HCT116 (cell line): ENCODE measurements at regions not wholly inside any gene's neighbourhood (a gene's known extent, or its start where the extent isn't known, plus 50 kb on each side); places are given as distances from the start of the nearest gene placed in this dataset.
"Not testable (repeated sequence)": the region's sequence is repeated elsewhere in the genome, so short reads cannot be mapped to it uniquely, and the experiment has no call there.

Experiments used
- ATAC-seq: fragments of 200-7000 bp; cut with Tn5 transposase; 2 replicates; pipeline ENCODE4 v1.9.1; 2020; ENCODE audit warnings: mild to moderate bottlenecking, moderate library complexity
- BruUV-seq: library from RNA; stranded (reverse); fragments of 400-500 nt; replicated peaks from 2 replicates; lab custom pipeline; 2021; lab: Mats Ljungman, UMichigan
- CTCF ChIA-PET: fragments of 300-600 bp; sonication (Branson Sonifier 250); formaldehyde crosslinking; loops from one replicate; lab custom pipeline; 2021; ENCODE audit warnings: antibody characterized with exemption; lab: Charles Lee
- POLR2A ChIA-PET: fragments of 300-600, 350-600 bp; sonication (Branson Sonifier 250); formaldehyde crosslinking; loops from one replicate; lab custom pipeline; 2021; ENCODE audit warnings: antibody characterized with exemption; lab: Charles Lee
- RAD21 ChIA-PET, 2 experiments: fragments of 300-600 bp; sonication (Branson Sonifier 250); formaldehyde crosslinking; loops; one replicate each; lab custom pipeline; 2023; ENCODE audit warnings: low total read pairs in 2 of 2; ENCODE audit not compliant: uncharacterized antibody in 2 of 2, unreplicated experiment in 2 of 2, low non-redundant PET in 1 of 2; lab: Charles Lee
- DNase-seq: peaks from one replicate; pipeline ENCODE4 v3.0.0-alpha.2; 2010; ENCODE audit warnings: low read depth, low spot score
- H2AFZ ChIP-seq: fragments of 200-600 bp; shearing (Covaris generic), sonication (generic); 2 replicates; pipeline ENCODE4 v1.6.1; 2017; ENCODE audit warnings: low read depth, mixed run types, mixed read lengths, antibody characterized with exemption, low read length; ENCODE audit not compliant: poor library complexity, severe bottlenecking
- H3K27ac ChIP-seq: 2 replicates; pipeline ENCODE4 v1.5.1; 2012; ENCODE audit warnings: low read depth, low read length
- H3K27me3 ChIP-seq: fragments of 200-600 bp; sonication (generic); 2 replicates; pipeline ENCODE4 v1.6.1; 2016; ENCODE audit warnings: mixed run types, low read length, mixed read lengths; ENCODE audit not compliant: insufficient read depth
- H3K36me3 ChIP-seq, 2 experiments: fragments of 200-500 bp in 1 of 2; fragments of 200-600 bp in 1 of 2; sonication (Bioruptor generic) in 1 of 2; sonication (generic) in 1 of 2; 2 replicates each; pipeline versions ENCODE4 v1.5.1 to v1.6.1; 2014 to 2016; ENCODE audit warnings: low read length in 2 of 2, inconsistent platforms in 1 of 2, mixed read lengths in 1 of 2, mixed run types in 1 of 2; ENCODE audit not compliant: insufficient read depth in 2 of 2, control insufficient read depth in 1 of 2
- H3K4me1 ChIP-seq, 2 experiments: fragments of 200-600 bp in 1 of 2; sonication (generic) in 1 of 2; 2 replicates each; pipeline versions ENCODE4 v1.5.1 to v1.6.1; 2012 to 2017; ENCODE audit warnings: low read length in 2 of 2, inconsistent platforms in 1 of 2, mild to moderate bottlenecking in 1 of 2, mixed read lengths in 1 of 2, mixed run types in 1 of 2, moderate library complexity in 1 of 2; ENCODE audit not compliant: insufficient read depth in 2 of 2, control insufficient read depth in 1 of 2
- H3K4me2 ChIP-seq: fragments of 200-600 bp; sonication (generic); 2 replicates; pipeline ENCODE4 v1.6.1; 2017; ENCODE audit warnings: mixed run types, low read length, mixed read lengths
- H3K4me3 ChIP-seq, 2 experiments: fragments of 200-600 bp in 1 of 2; sonication (generic) in 1 of 2; replicated peaks in 1 of 2; 2 replicates each; pipeline ENCODE4 v1.5.1; 2011 to 2016; ENCODE audit warnings: low read length in 2 of 2, control low read depth in 1 of 2, low read depth in 1 of 2, mild to moderate bottlenecking in 1 of 2, mixed read lengths in 1 of 2, mixed run types in 1 of 2
- H3K79me2 ChIP-seq: fragments of 200-600 bp; sonication (generic); 2 replicates; pipeline ENCODE4 v1.6.1; 2017; ENCODE audit warnings: mild to moderate bottlenecking, mixed run types, low read length, moderate library complexity, mixed read lengths; ENCODE audit not compliant: insufficient read depth
- H3K9ac ChIP-seq: fragments of 200-600 bp; sonication (generic); 2 replicates; pipeline ENCODE4 v1.6.1; 2016; ENCODE audit warnings: low read length, mixed read lengths
- H3K9me2 ChIP-seq: fragments of 200-600 bp; sonication (generic), shearing (Covaris generic); 2 replicates; pipeline ENCODE4 v1.6.1; 2017; ENCODE audit warnings: mixed run types, mild to moderate bottlenecking, moderate library complexity; ENCODE audit not compliant: insufficient read depth
- H3K9me3 ChIP-seq, 2 experiments: fragments of 200-500 bp in 1 of 2; fragments of 200-600 bp in 1 of 2; sonication (Bioruptor generic) in 1 of 2; sonication (generic) in 1 of 2; 2 replicates each; pipeline ENCODE4 v1.6.1; 2014 to 2017; ENCODE audit warnings: low read length in 2 of 2, mixed read lengths in 2 of 2, inconsistent platforms in 1 of 2, low read depth in 1 of 2, mild to moderate bottlenecking in 1 of 2, mixed run types in 1 of 2, moderate library complexity in 1 of 2; ENCODE audit not compliant: control insufficient read depth in 1 of 2, insufficient read depth in 1 of 2
- H4K20me1 ChIP-seq: fragments of 200-600 bp; sonication (generic), shearing (Covaris generic); 2 replicates; pipeline ENCODE4 v1.6.1; 2017; ENCODE audit warnings: mixed run types, mild to moderate bottlenecking, moderate library complexity; ENCODE audit not compliant: insufficient read depth
- CTCF ChIP-seq, 3 experiments: fragments of 200-600 bp in 1 of 3; sonication (generic) in 1 of 3; IDR thresholded peaks in 2 of 3; conservative IDR thresholded peaks in 1 of 3; 2 replicates each; pipeline ENCODE4 v1.5.1; 2012 to 2017; ENCODE audit warnings: low read depth in 2 of 3, low read length in 2 of 3, antibody characterized with exemption in 1 of 3, borderline replicate concordance in 1 of 3, control low read depth in 1 of 3, mild to moderate bottlenecking in 1 of 3, mixed read lengths in 1 of 3, mixed run types in 1 of 3, moderate library complexity in 1 of 3; ENCODE audit not compliant: insufficient read depth in 1 of 3
- JUND ChIP-seq: IDR thresholded peaks from 2 replicates; pipeline ENCODE4 v1.6.1; 2012
- ZFX ChIP-seq: fragments of 450-650 bp; IDR thresholded peaks from 2 replicates; pipeline ENCODE4 v1.6.1; 2017
- intact Hi-C: fragments of 100-400 bp; cut with micrococcal nuclease; formaldehyde crosslinking; loops from 2 replicates; pipeline ENCODE4 v1.10.0; 2022

GRCh38 chr21:38999161-38999560, 184.1 kb downstream of the PSMG1 start (continued):
- TF ChIP-seq CTCF (IDR thresholded peaks at IDR 0.05 in 2 of 3, conservative IDR thresholded peaks at IDR 0.05 in 1 of 3; ENCODE audit: borderline replicate concordance in 1 of 3, insufficient read depth in 1 of 3, low read depth in 2 of 3, low read length in 2 of 3) (no peak), ZFX (no peak), JUND (no peak)

GRCh38 chr21:38998281-38998680, 185.0 kb downstream of the PSMG1 start:
- H3K9me3 ChIP-seq, POLR2A ChIA-PET, H3K27ac ChIP-seq, DNase-seq, H3K4me3 ChIP-seq, H3K4me2 ChIP-seq, ATAC-seq, H4K20me1 ChIP-seq, H3K36me3 ChIP-seq, H2AFZ ChIP-seq, CTCF ChIA-PET, H3K79me2 ChIP-seq, H3K9ac ChIP-seq, H3K9me2 ChIP-seq, H3K27me3 ChIP-seq, BruUV-seq, intact Hi-C loops, RAD21 ChIA-PET: not testable (repeated sequence)
- H3K4me1 ChIP-seq: peaks cover 8 to 15% of the 10 kb centered on the region in 2 experiments; a peak in 3 of 4 replicates

- H3K36me3 ChIP-seq, H3K27me3 ChIP-seq, H2AFZ ChIP-seq, CTCF ChIA-PET, RAD21 ChIA-PET, H3K9me2 ChIP-seq, POLR2A ChIA-PET, H3K79me2 ChIP-seq, H3K27ac ChIP-seq, H3K9ac ChIP-seq, H3K4me2 ChIP-seq, intact Hi-C loops, H4K20me1 ChIP-seq, H3K4me3 ChIP-seq, BruUV-seq, DNase-seq, H3K9me3 ChIP-seq, ATAC-seq: not testable (repeated sequence)
- peaks cover 8 to 17% of the 10 kb centered on the region in 2 experiments; a peak in 3 of 4 replicates for H3K4me1 ChIP-seq
These were observed 185.4 kb downstream of the PSMG1 start for GRCh38 chr21:38997843-38998175.
